Heart left ventricle (tissue), 16 donors: ENCODE measurements at regions not wholly inside any gene's neighbourhood (a gene's known extent, or its start where the extent isn't known, plus 50 kb on each side); places are given as distances from the start of the nearest gene placed in this dataset.

Source experiments
- ATAC-seq, 4 donors: fragments of 200-7000 bp; cut with Tn5 transposase; one replicate each; pipeline ENCODE4 v1.9.1; 2020 to 2022; ENCODE audit warnings: moderate library complexity in 4 of 4, mild to moderate bottlenecking in 3 of 4, moderate number of reproducible peaks in 1 of 4
- DNase-seq, 5 donors: peaks; one replicate each; pipeline ENCODE4 v3.0.0-alpha.2; 2020
- H3K27ac ChIP-seq, 12 donors: fragments of 200-600 bp; sonication (generic) in 4 of 12; one replicate each; pipeline versions ENCODE4 v1.5.0 to v1.8.0; 2016 to 2022; ENCODE audit warnings: mild to moderate bottlenecking in 2 of 12
- H3K27me3 ChIP-seq, 9 donors: fragments of 200-600 bp; sonication (generic) in 2 of 9; one replicate each; pipeline versions ENCODE4 v1.5.1 to v1.8.0; 2016 to 2022; ENCODE audit warnings: mild to moderate bottlenecking in 3 of 9
- H3K36me3 ChIP-seq, 9 donors: fragments of 200-600 bp; sonication (generic) in 2 of 9; one replicate each; pipeline versions ENCODE4 v1.5.0 to v1.8.0; 2018 to 2022; ENCODE audit warnings: mild to moderate bottlenecking in 2 of 9
- H3K4me1 ChIP-seq, 12 donors: fragments of 200-600 bp; sonication (generic) in 4 of 12; one replicate each; pipeline versions ENCODE4 v1.5.0 to v1.8.0; 2016 to 2022; ENCODE audit warnings: mild to moderate bottlenecking in 3 of 12
- H3K4me3 ChIP-seq, 12 donors: fragments of 200-600 bp; sonication (generic) in 4 of 12; one replicate each; pipeline versions ENCODE4 v1.5.0 to v1.8.0; 2017 to 2022; ENCODE audit warnings: mild to moderate bottlenecking in 9 of 12, moderate library complexity in 4 of 12
- H3K9me3 ChIP-seq, 12 donors: fragments of 200-600 bp; sonication (generic) in 4 of 12; one replicate each; pipeline versions ENCODE4 v1.5.0 to v1.8.0; 2016 to 2022; ENCODE audit warnings: mild to moderate bottlenecking in 1 of 12
- CTCF ChIP-seq, 12 donors: fragments of 200-600 bp; sonication (generic) in 4 of 12; IDR thresholded peaks; one replicate each; pipeline versions ENCODE4 v1.5.0 to v1.8.0; 2018 to 2022; ENCODE audit warnings: antibody characterized with exemption in 12 of 12, mild to moderate bottlenecking in 5 of 12
- POLR2A ChIP-seq, 2 donors: fragments of 450-650 bp; IDR thresholded peaks; one replicate each; pipeline ENCODE4 v1.6.1; 2017; ENCODE audit warnings: antibody characterized with exemption in 2 of 2, mild to moderate bottlenecking in 2 of 2, moderate library complexity in 2 of 2
- whole genome bisulfite sequencing, 4 donors: extraction: QIAGEN DNeasy Blood & Tissue Kit in 2 of 4; methylation state at CpG; one replicate each; pipeline versions ENCODE4 v1.1.5 to v1.1.7; 2013 to 2018; 5-methylcytosine and 5-hydroxymethylcytosine counted together
- intact Hi-C, 10 donors: fragments of 100-400 bp; cut with DNase I; formaldehyde crosslinking; loops; one replicate each; pipeline versions ENCODE4 v1.11.1 to v1.14.2; 2022
- donor health status: ischemic (EF 13 %, LVEDD 7.1; RV severe dilation, severe dysfunction).
- donor health status: healthy with polysubstance abuse.
- donor health status: DM: no; HTN: yes; CAD: no.
- donor health status: DM: no; HTN: no; CAD: no.
- donor health status: ischemic (EF 25% LVEDD 6.9; RV normal size, moderate dysfunction).
- donor health status: ischemic (EF 25% LVEDD 5.7; RV mildly dilated, moderate dysfunction).
- donor health status: healthy.
- donor health status: DM: yes; HTN: yes; CAD: no.
- donor health status: ischemic (EF 35%, LVEDD 5.7; RV mildly dilated, moderate dysfunction).
- donor health status: nonischemic (EF 11% LVEDD 7.7; RV severe dilation, severe dysfunction).
- donor health status: DM: yes; HTN: yes; CAD: no.
- donor health status: PGD.
- donor health status: ischemic (EF 29% LVEDD 5.4; RV normal size, mild dysfunction).
- donor health status: nonischemic (EF 23%, LVEDD 6.1; RV moderate dilation, normal function).

- Histone ChIP-seq H3K27ac (no peak overlapping the region), H3K9me3 (peaks cover 0 to 11% (median 0%) of the 10 kb centered on the region in 12 donors), H3K4me1 (no peaks in the 10 kb centered on the region), H3K4me3 (no peak overlapping the region), H3K36me3 (no peaks in the 10 kb centered on the region), H3K27me3 (peaks cover 0 to 18% (median 0%) of the 10 kb centered on the region in 9 donors)
- ATAC-seq (no peak), DNase-seq (no peak)
- WGBS, 4 donors: 72 to 82% (median 76%) methylated on average over 6 of the region's 6 CpGs
- TF ChIP-seq CTCF (IDR thresholded peaks at IDR 0.05) (no peak), POLR2A (IDR thresholded peaks at IDR 0.05) (no peak)
- intact Hi-C loops: no loop called here
Observed at GRCh38 chr1:37120279-37120678, 86.0 kb upstream of the GRIK3 start.

- ATAC-seq (no peak), DNase-seq (no peak)
- Histone ChIP-seq H3K4me3 (no peak overlapping the region), H3K36me3 (no peaks in the 10 kb centered on the region), H3K27me3 (peaks cover 0 to 26% (median 0%) of the 10 kb centered on the region in 9 donors), H3K4me1 (no peaks in the 10 kb centered on the region), H3K9me3 (peaks cover 0 to 11% (median 0%) of the 10 kb centered on the region in 12 donors), H3K27ac (no peak overlapping the region)
- intact Hi-C loops: no loop called here
- TF ChIP-seq CTCF (IDR thresholded peaks at IDR 0.05) (no peak), POLR2A (IDR thresholded peaks at IDR 0.05) (no peak)
- 72 to 81% (median 75%) methylated on average over 9 of the region's 9 CpGs for WGBS, 4 donors
Observed at GRCh38 chr1:37123276-37124115, 89.2 kb upstream of the GRIK3 start.

GRCh38 chr1:37124501-37124900, 90.2 kb upstream of the GRIK3 start:
- Histone ChIP-seq H3K4me1 (no peaks in the 10 kb centered on the region), H3K4me3 (no peak overlapping the region), H3K27ac (no peak overlapping the region), H3K27me3 (peaks cover 0 to 26% (median 0%) of the 10 kb centered on the region in 9 donors), H3K9me3 (peaks cover 0 to 11% (median 0%) of the 10 kb centered on the region in 12 donors), H3K36me3 (no peaks in the 10 kb centered on the region)
- ATAC-seq: no peak
- no peak for DNase-seq
- WGBS, 4 donors: 44 to 55% (median 50%) methylated on average over 6 of the region's 6 CpGs
- intact Hi-C loops: no loop called here
- no peak for TF ChIP-seq POLR2A (IDR thresholded peaks at IDR 0.05)
- no peak for TF ChIP-seq CTCF (IDR thresholded peaks at IDR 0.05)

- TF ChIP-seq POLR2A (IDR thresholded peaks at IDR 0.05) (no peak), CTCF (IDR thresholded peaks at IDR 0.05) (no peak)
- WGBS, 4 donors: 66 to 83% (median 69%) methylated on average over 3 of the region's 3 CpGs
- ATAC-seq: no peak
- no peak overlapping the region for H3K4me3 ChIP-seq
- DNase-seq: no peak
- no peak overlapping the region for H3K27ac ChIP-seq
- intact Hi-C loops: no loop called here
- H3K4me1 ChIP-seq: no peaks in the 10 kb centered on the region
- peaks cover 0 to 11% (median 0%) of the 10 kb centered on the region in 12 donors for H3K9me3 ChIP-seq
- no peaks in the 10 kb centered on the region for H3K36me3 ChIP-seq
- H3K27me3 ChIP-seq: peaks cover 0 to 24% (median 0%) of the 10 kb centered on the region in 9 donors
Observed at GRCh38 chr1:37125295-37125694, 91.0 kb upstream of the GRIK3 start.
